Upper lobe of left lung (tissue), 4 donors: ENCODE measurements at regions not wholly inside any gene's neighbourhood (a gene's known extent, or its start where the extent isn't known, plus 50 kb on each side); places are given as distances from the start of the nearest gene placed in this dataset.

Experiments used
- CTCF ChIP-seq, 6 experiments: fragments of 450-650 bp in 4 of 6; fragments of 200-600 bp in 2 of 6; sonication (generic) in 2 of 6; IDR thresholded peaks; one replicate each; pipeline ENCODE4 v1.5.1; 2016 to 2019; ENCODE audit warnings: antibody characterized with exemption in 6 of 6
- POLR2A ChIP-seq, 4 donors: fragments of 450-650 bp; IDR thresholded peaks; one replicate each; pipeline ENCODE4 v1.5.1; 2016 to 2017; ENCODE audit warnings: antibody characterized with exemption in 4 of 4, mild to moderate bottlenecking in 2 of 4
- POLR2AphosphoS5 ChIP-seq, 2 donors: sonication (generic); formaldehyde crosslinking; IDR thresholded peaks; one replicate each; pipeline ENCODE4 v1.5.1; 2017; ENCODE audit warnings: antibody characterized with exemption in 2 of 2

DNA sequence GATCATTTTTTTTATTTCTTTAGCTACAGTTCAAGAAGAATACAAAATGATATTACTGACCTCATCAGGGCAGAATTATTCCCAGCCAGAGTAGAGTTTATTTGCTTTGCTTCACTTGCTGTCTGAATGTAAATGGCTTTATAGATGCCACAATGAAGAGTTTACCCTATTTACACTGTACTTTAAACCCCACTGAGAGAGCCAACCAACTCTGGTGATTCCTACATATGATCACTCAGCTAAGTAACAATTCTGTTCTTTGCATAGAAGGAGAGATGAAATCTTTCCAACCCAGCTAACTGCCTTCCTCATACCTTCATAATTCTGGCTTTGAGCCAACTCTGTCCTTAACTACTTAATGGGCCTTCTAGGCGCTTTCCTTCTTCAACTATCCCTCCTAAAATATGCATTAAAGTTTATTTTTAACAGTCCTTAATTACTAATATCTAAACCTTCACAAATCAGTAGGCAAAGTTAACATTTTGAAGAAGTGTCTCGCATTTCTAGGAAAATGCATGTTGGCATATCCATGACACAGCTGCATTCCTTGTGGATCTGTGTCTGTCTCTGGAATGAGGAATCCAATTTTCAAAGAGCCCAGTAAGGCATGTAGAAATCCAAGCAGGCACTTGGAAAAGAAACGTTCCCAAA, 284.8 kb upstream of the GRAMD2B start:
- TF ChIP-seq CTCF (IDR thresholded peaks at IDR 0.05) (no peak), POLR2A (IDR thresholded peaks at IDR 0.05) (no peak), POLR2AphosphoS5 (IDR thresholded peaks at IDR 0.05) (no peak)
